SK-N-SH treated with all-trans-retinoic acid at 6 μM for 48 hours (cell line): ENCODE measurements at regions not wholly inside any gene's neighbourhood (a gene's known extent, or its start where the extent isn't known, plus 50 kb on each side); places are given as distances from the start of the nearest gene placed in this dataset.
"Not testable (repeated sequence)": the region's sequence is repeated elsewhere in the genome, so short reads cannot be mapped to it uniquely, and the experiment has no call there.

Experiments used
- ATAC-seq: fragments of 200-7000 bp; cut with Tn5 transposase; 3 replicates; pipeline ENCODE4 v1.9.1; 2020; ENCODE audit warnings: mild to moderate bottlenecking, moderate library complexity
- ARNTL ChIP-seq: fragments of 450-650 bp; formaldehyde crosslinking; IDR thresholded peaks from 2 replicates; pipeline ENCODE4 v1.5.0; 2020; ENCODE audit warnings: low read depth, mild to moderate bottlenecking, moderate library complexity, borderline replicate concordance
- BACH2 ChIP-seq: fragments of 250-450 bp; sonication (Bioruptor Pico); IDR thresholded peaks from 2 replicates; pipeline ENCODE4 v1.9.0; 2021; ENCODE audit warnings: mild to moderate bottlenecking, borderline replicate concordance
- CREB5 ChIP-seq: fragments of 250-450 bp; sonication (Bioruptor Pico); IDR thresholded peaks from 2 replicates; pipeline ENCODE4 v1.5.1; 2020; ENCODE audit warnings: low read depth, mild to moderate bottlenecking, moderate library complexity
- CSDC2 ChIP-seq: fragments of 250-450 bp; sonication (Bioruptor Pico); IDR thresholded peaks from 2 replicates; pipeline ENCODE4 v1.5.0; 2020; ENCODE audit warnings: mild to moderate bottlenecking, moderate library complexity
- CSRNP3 ChIP-seq: fragments of 250-450 bp; sonication (Bioruptor Pico); IDR thresholded peaks from 2 replicates; pipeline ENCODE4 v1.5.1; 2021; ENCODE audit warnings: mild to moderate bottlenecking, moderate library complexity
- ESRRG ChIP-seq: fragments of 250-450 bp; sonication (Bioruptor Pico); IDR thresholded peaks from 2 replicates; pipeline ENCODE4 v1.6.1; 2021; ENCODE audit warnings: mild to moderate bottlenecking
- GLIS3 ChIP-seq: fragments of 250-450 bp; sonication (Bioruptor Pico); IDR thresholded peaks from 2 replicates; pipeline ENCODE4 v1.5.0; 2020; ENCODE audit warnings: mild to moderate bottlenecking, moderate library complexity
- ISL1 ChIP-seq: fragments of 250-450 bp; sonication (Bioruptor Pico); IDR thresholded peaks from 2 replicates; pipeline ENCODE4 v2.1.2; 2022; ENCODE audit warnings: mild to moderate bottlenecking, moderate library complexity
- OSR1 ChIP-seq: fragments of 250-450 bp; sonication (Bioruptor Pico); IDR thresholded peaks from 2 replicates; pipeline ENCODE4 v1.8.0; 2022; ENCODE audit warnings: moderate library complexity, mild to moderate bottlenecking, inconsistent platforms
- POU6F1 ChIP-seq: fragments of 250-450 bp; sonication (Bioruptor Pico); IDR thresholded peaks from 2 replicates; pipeline ENCODE4 v1.8.0; 2021; ENCODE audit warnings: low read depth, mild to moderate bottlenecking, moderate library complexity, borderline replicate concordance
- PPARA ChIP-seq: fragments of 250-450 bp; sonication (Bioruptor Pico); IDR thresholded peaks from 2 replicates; pipeline ENCODE4 v1.5.0; 2020; ENCODE audit warnings: mild to moderate bottlenecking, borderline replicate concordance
- RARB ChIP-seq: fragments of 250-450 bp; sonication (Bioruptor Pico); IDR thresholded peaks from 2 replicates; pipeline ENCODE4 v1.8.0; 2021; ENCODE audit warnings: mild to moderate bottlenecking, moderate library complexity
- SNAI2 ChIP-seq: fragments of 250-450 bp; sonication (Bioruptor Pico); IDR thresholded peaks from 2 replicates; pipeline ENCODE4 v1.5.0; 2020; ENCODE audit warnings: mild to moderate bottlenecking, moderate library complexity
- TCF4 ChIP-seq: fragments of 250-450 bp; sonication (Bioruptor Pico); IDR thresholded peaks from 2 replicates; pipeline ENCODE4 v1.8.0; 2021; ENCODE audit warnings: mild to moderate bottlenecking, moderate library complexity, borderline replicate concordance
- TOX ChIP-seq: fragments of 250-450 bp; sonication (Bioruptor Pico); IDR thresholded peaks from 2 replicates; pipeline ENCODE4 v1.8.0; 2021; ENCODE audit warnings: mild to moderate bottlenecking, moderate library complexity, borderline replicate concordance
- ZC3H10 ChIP-seq: fragments of 250-450 bp; sonication (Bioruptor Pico); IDR thresholded peaks from 2 replicates; pipeline ENCODE4 v1.5.1; 2021; ENCODE audit warnings: mild to moderate bottlenecking, moderate library complexity
- ZFP3 ChIP-seq: fragments of 250-450 bp; sonication (Bioruptor Pico); IDR thresholded peaks from 2 replicates; pipeline ENCODE4 v1.5.0; 2020; ENCODE audit warnings: mild to moderate bottlenecking, moderate library complexity
- ZFP30 ChIP-seq: fragments of 450-650 bp; formaldehyde crosslinking; IDR thresholded peaks from 2 replicates; pipeline ENCODE4 v1.5.0; 2022; ENCODE audit warnings: mild to moderate bottlenecking, moderate library complexity
- ZNF565 ChIP-seq: fragments of 450-650 bp; formaldehyde crosslinking; conservative IDR thresholded peaks from 2 replicates; pipeline ENCODE4 v1.5.0; 2020; ENCODE audit warnings: low read depth, mild to moderate bottlenecking, moderate library complexity
- ZNF8 ChIP-seq: fragments of 450-650 bp; formaldehyde crosslinking; IDR thresholded peaks from 2 replicates; pipeline ENCODE4 v1.5.0; 2020; ENCODE audit warnings: mild to moderate bottlenecking, moderate library complexity

GRCh38 chr19:29044037-29044436 lies 168.9 kb downstream of the UQCRFS1 start:
- TF ChIP-seq OSR1 (CRISPR knock-in tag) (no peak), ZNF565 (CRISPR knock-in tag) (no peak), ZC3H10 (CRISPR knock-in tag) (no peak), TCF4 (CRISPR knock-in tag) (no peak), SNAI2 (no peak), CREB5 (CRISPR knock-in tag) (no peak), RARB (CRISPR knock-in tag) (no peak), GLIS3 (CRISPR knock-in tag) (no peak), BACH2 (CRISPR knock-in tag) (no peak), ZNF8 (no peak), PPARA (CRISPR knock-in tag) (no peak), POU6F1 (no peak), ISL1 (CRISPR knock-in tag) (no peak), ARNTL (CRISPR knock-in tag) (no peak), ZFP30 (CRISPR knock-in tag) (no peak), CSRNP3 (CRISPR knock-in tag) (no peak)
- no peak for ATAC-seq

GRCh38 chr19:29042450-29042849 lies 170.5 kb downstream of the UQCRFS1 start:
- no peak for ATAC-seq
- TF ChIP-seq ESRRG: no peak
- TF ChIP-seq ZFP3 (CRISPR knock-in tag): no peak
- TF ChIP-seq ZNF565 (CRISPR knock-in tag): no peak
- no peak for TF ChIP-seq ARNTL (CRISPR knock-in tag)
- TF ChIP-seq TCF4 (CRISPR knock-in tag): no peak
- no peak for TF ChIP-seq BACH2 (CRISPR knock-in tag)
- no peak for TF ChIP-seq ISL1 (CRISPR knock-in tag)
- TF ChIP-seq PPARA (CRISPR knock-in tag): no peak
- no peak for TF ChIP-seq CSDC2 (CRISPR knock-in tag)
- TF ChIP-seq TOX: no peak
- no peak for TF ChIP-seq CREB5 (CRISPR knock-in tag)
- no peak for TF ChIP-seq ZFP30 (CRISPR knock-in tag)

- TF ChIP-seq ISL1 (CRISPR knock-in tag): no peak
- no peak for TF ChIP-seq TOX
- no peak for TF ChIP-seq ZC3H10 (CRISPR knock-in tag)
- TF ChIP-seq ZNF565 (CRISPR knock-in tag): no peak
- no peak for TF ChIP-seq SNAI2
- TF ChIP-seq GLIS3 (CRISPR knock-in tag): no peak
- TF ChIP-seq CREB5 (CRISPR knock-in tag): no peak
- no peak for ATAC-seq
Observed at GRCh38 chr19:29040951-29041350, 172.0 kb downstream of the UQCRFS1 start.

- ATAC-seq: no peak
- TF ChIP-seq ZFP3 (CRISPR knock-in tag) (no peak), CSDC2 (CRISPR knock-in tag) (no peak)
Observed at GRCh38 chr19:29040292-29040691, 172.7 kb downstream of the UQCRFS1 start.

- ATAC-seq: not testable (repeated sequence)
Observed at GRCh38 chr19:29039036-29039435, 173.9 kb downstream of the UQCRFS1 start.
